A673 (cell line): ENCODE measurements at regions not wholly inside any gene's neighbourhood (a gene's known extent, or its start where the extent isn't known, plus 50 kb on each side); places are given as distances from the start of the nearest gene placed in this dataset.

ENCODE experiments used
- CTCF ChIP-seq: fragments of 300-800, 200-600 bp; sonication (generic); conservative IDR thresholded peaks from 2 replicates; pipeline ENCODE4 v1.5.1; 2017; ENCODE audit warnings: low read depth, mild to moderate bottlenecking, antibody characterized with exemption, low read length, moderate library complexity, mixed read lengths
- EZH2 ChIP-seq: fragments of 200-600 bp; sonication (generic); IDR thresholded peaks from 2 replicates; pipeline ENCODE4 v1.6.1; 2017; ENCODE audit warnings: borderline replicate concordance, low read depth, mild to moderate bottlenecking, mixed read lengths, antibody characterized with exemption, low read length; ENCODE audit not compliant: poor library complexity, severe bottlenecking

GRCh38 chr1:78255383-78255782, 209.6 kb downstream of the GIPC2 start:
- TF ChIP-seq CTCF (no peak), EZH2 (no peak)
